Trophoblast cell (in vitro differentiated cells and primary cell): ENCODE measurements at regions not wholly inside any gene's neighbourhood (a gene's known extent, or its start where the extent isn't known, plus 50 kb on each side); places are given as distances from the start of the nearest gene placed in this dataset.
A peak's percentile ranks its signal among the peaks of the same experiment; 100 is the strongest.

Source experiments
- DNase-seq, 2 donors: peaks; one replicate each; pipeline ENCODE4 v3.0.0-alpha.2; 2016
- H2AFZ ChIP-seq: 2 replicates; pipeline ENCODE4 v1.6.1; 2013; ENCODE audit warnings: low read length, moderate library complexity, mild to moderate bottlenecking; ENCODE audit not compliant: insufficient read depth, poor library complexity
- H2AK5ac ChIP-seq: 2 replicates; pipeline ENCODE4 v1.6.1; 2013; ENCODE audit warnings: mild to moderate bottlenecking, low read length
- H2BK120ac ChIP-seq: 2 replicates; pipeline ENCODE4 v1.6.1; 2013; ENCODE audit warnings: low read length, mild to moderate bottlenecking, moderate library complexity; ENCODE audit not compliant: insufficient read depth, poor library complexity
- H2BK12ac ChIP-seq: 2 replicates; pipeline ENCODE4 v1.6.1; 2013; ENCODE audit warnings: mild to moderate bottlenecking, low read length, moderate library complexity
- H2BK5ac ChIP-seq: 2 replicates; pipeline ENCODE4 v1.6.1; 2013; ENCODE audit warnings: low read length, low read depth, moderate library complexity, mild to moderate bottlenecking; ENCODE audit not compliant: poor library complexity
- H3K14ac ChIP-seq: 2 replicates; pipeline ENCODE4 v1.6.1; 2013; ENCODE audit warnings: mild to moderate bottlenecking, low read length
- H3K18ac ChIP-seq: 2 replicates; pipeline ENCODE4 v1.6.1; 2013; ENCODE audit warnings: mild to moderate bottlenecking, low read length
- H3K23ac ChIP-seq: 2 replicates; pipeline ENCODE4 v1.6.1; 2013; ENCODE audit warnings: low read length
- H3K27ac ChIP-seq: 2 replicates; pipeline ENCODE4 v1.5.1; 2013; ENCODE audit warnings: low read depth, mild to moderate bottlenecking, inconsistent platforms, low read length, moderate library complexity
- H3K27me3 ChIP-seq: 2 replicates; pipeline ENCODE4 v1.6.1; 2013; ENCODE audit warnings: inconsistent platforms, mild to moderate bottlenecking, low read length, moderate library complexity; ENCODE audit not compliant: insufficient read depth
- H3K36me3 ChIP-seq, 2 experiments: 1 replicate in 1 of 2; 2 replicates in 1 of 2; pipeline ENCODE4 v1.6.1; 2013; ENCODE audit warnings: low read length in 2 of 2, mild to moderate bottlenecking in 2 of 2, moderate library complexity in 1 of 2; ENCODE audit not compliant: insufficient read depth in 2 of 2, control insufficient read depth in 1 of 2
- H3K4ac ChIP-seq: 2 replicates; pipeline ENCODE4 v1.6.1; 2013; ENCODE audit warnings: low read depth, mild to moderate bottlenecking, low read length, moderate library complexity
- H3K4me1 ChIP-seq, 2 experiments: 1 replicate in 1 of 2; 2 replicates in 1 of 2; pipeline ENCODE4 v1.6.1; 2013; ENCODE audit warnings: low read length in 2 of 2, mild to moderate bottlenecking in 2 of 2, moderate library complexity in 1 of 2; ENCODE audit not compliant: insufficient read depth in 2 of 2, control insufficient read depth in 1 of 2
- H3K4me2 ChIP-seq: 2 replicates; pipeline ENCODE4 v1.6.1; 2013; ENCODE audit warnings: inconsistent platforms, mild to moderate bottlenecking, low read length, moderate library complexity
- H3K4me3 ChIP-seq: 2 replicates; pipeline ENCODE4 v1.5.1; 2013; ENCODE audit warnings: mild to moderate bottlenecking, low read depth, low read length, inconsistent platforms
- H3K79me1 ChIP-seq: one replicate; pipeline ENCODE4 v1.6.1; 2013; ENCODE audit warnings: low read length
- H3K79me2 ChIP-seq: 2 replicates; pipeline ENCODE4 v1.6.1; 2013; ENCODE audit warnings: low read length, mild to moderate bottlenecking; ENCODE audit not compliant: control insufficient read depth, insufficient read depth, poor library complexity
- H3K9ac ChIP-seq: 2 replicates; pipeline ENCODE4 v1.6.1; 2013; ENCODE audit warnings: mild to moderate bottlenecking, low read length
- H3K9me3 ChIP-seq: 2 replicates; pipeline ENCODE4 v1.6.1; 2013; ENCODE audit warnings: low read depth, mild to moderate bottlenecking, control low read depth, inconsistent platforms, low read length; ENCODE audit not compliant: insufficient read depth
- H4K12ac ChIP-seq: 2 replicates; pipeline ENCODE4 v1.6.1; 2013; ENCODE audit warnings: low read depth, mild to moderate bottlenecking, low read length, moderate library complexity
- H4K8ac ChIP-seq: 2 replicates; pipeline ENCODE4 v1.6.1; 2013; ENCODE audit warnings: low read depth, mild to moderate bottlenecking, low read length, moderate library complexity
- H4K91ac ChIP-seq: one replicate; pipeline ENCODE4 v1.6.1; 2013; ENCODE audit warnings: low read depth, mild to moderate bottlenecking, low read length, moderate library complexity
- whole genome bisulfite sequencing: extraction: QIAGEN DNeasy Blood & Tissue Kit; methylation state at CpG from one replicate; pipeline ENCODE4 v1.1.7; 2013; ENCODE audit warnings: missing lambda C conversion rate; ENCODE audit not compliant: insufficient read length, insufficient coverage; ENCODE audit errors: extremely low coverage; 5-methylcytosine and 5-hydroxymethylcytosine counted together

DNA sequence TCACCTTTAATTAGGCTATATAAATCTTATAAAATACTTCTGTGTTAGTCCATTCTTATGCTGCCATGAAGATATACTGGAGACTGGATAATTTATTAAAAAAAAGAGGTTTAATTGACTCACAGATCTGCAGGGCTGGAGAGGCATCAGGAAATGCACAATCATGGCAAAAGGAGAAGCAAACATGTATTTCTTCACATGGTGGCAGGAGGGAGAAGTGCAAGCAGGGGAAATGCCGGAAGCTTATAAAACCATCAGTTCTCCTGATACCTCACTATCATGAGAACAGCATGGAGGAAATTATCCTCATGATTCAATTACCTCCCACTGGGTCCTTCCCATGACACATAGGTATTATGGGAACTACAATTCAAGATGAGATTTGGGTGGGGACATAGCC lies 504.4 kb downstream of the RIT2 start:
- H3K14ac ChIP-seq = no peak overlapping the region
- H3K18ac ChIP-seq = no peak overlapping the region
- H2BK5ac ChIP-seq = no peak overlapping the region
- no peaks in the 10 kb centered on the region for H3K36me3 ChIP-seq
- no CpG with 5 or more reads among the region's 1 CpG for WGBS
- no peak overlapping the region for H3K4ac ChIP-seq
- no peaks in the 10 kb centered on the region for H3K27me3 ChIP-seq
- no peak overlapping the region for H2AK5ac ChIP-seq
- no peak overlapping the region for H4K8ac ChIP-seq
- no peak overlapping the region for H4K91ac ChIP-seq
- DNase-seq = no peak
- H4K12ac ChIP-seq = no peak overlapping the region
- H2BK120ac ChIP-seq = no peak overlapping the region
- H3K9ac ChIP-seq = no peak overlapping the region
- no peak overlapping the region for H3K4me3 ChIP-seq
- no peaks in the 10 kb centered on the region for H3K79me1 ChIP-seq
- no peak overlapping the region for H3K27ac ChIP-seq
- H3K4me1 ChIP-seq = no peaks in the 10 kb centered on the region
- H2AFZ ChIP-seq = no peak overlapping the region
- H2BK12ac ChIP-seq = no peak overlapping the region
- H3K79me2 ChIP-seq = no peaks in the 10 kb centered on the region
- no peak overlapping the region for H3K23ac ChIP-seq
- no peak overlapping the region for H3K4me2 ChIP-seq
- H3K9me3 ChIP-seq = no peaks in the 10 kb centered on the region

DNA sequence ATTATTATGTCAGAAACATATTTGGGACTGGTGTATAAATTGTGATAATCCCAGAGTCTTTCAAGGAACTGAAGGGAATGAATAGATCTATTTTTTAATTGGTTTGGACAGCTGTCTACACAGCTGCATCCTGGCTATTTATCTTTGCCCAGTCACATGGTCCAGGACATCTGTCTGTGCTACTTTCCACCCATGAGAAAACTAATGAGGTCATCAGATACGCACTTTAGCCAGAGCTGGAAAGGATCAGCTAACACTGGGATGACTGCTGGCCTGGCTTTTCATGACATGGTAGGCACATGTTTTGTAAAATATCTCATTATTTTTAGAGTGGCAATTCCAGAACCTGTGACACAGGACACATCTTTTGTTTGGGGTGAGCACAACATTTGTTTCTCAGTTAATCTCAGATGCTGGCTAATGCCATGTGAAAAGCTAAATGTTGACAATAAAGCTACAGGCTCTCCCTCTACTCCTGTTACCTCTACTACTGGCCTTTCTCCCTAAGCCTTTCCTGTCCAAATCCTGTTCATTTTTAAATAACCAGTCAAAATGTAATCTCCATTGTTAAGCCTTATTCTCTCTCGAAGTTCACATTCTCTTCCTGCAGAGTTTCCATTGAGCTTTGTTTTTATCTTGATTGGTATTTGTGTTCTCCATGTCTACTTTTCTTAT lies 500.7 kb downstream of the RIT2 start:
- no peak overlapping the region for H2AFZ ChIP-seq
- H3K27ac ChIP-seq = no peak overlapping the region
- H4K8ac ChIP-seq = no peak overlapping the region
- no peak overlapping the region for H3K4me3 ChIP-seq
- H3K79me2 ChIP-seq = no peaks in the 10 kb centered on the region
- H2BK5ac ChIP-seq = no peak overlapping the region
- no peak overlapping the region for H2AK5ac ChIP-seq
- no peak for DNase-seq
- no peaks in the 10 kb centered on the region for H3K27me3 ChIP-seq
- H2BK120ac ChIP-seq = no peak overlapping the region
- H3K9me3 ChIP-seq = no peaks in the 10 kb centered on the region
- no peak overlapping the region for H3K18ac ChIP-seq
- whole genome bisulfite sequencing = no CpG with 5 or more reads among the region's 2 CpGs
- no peak overlapping the region for H4K91ac ChIP-seq
- no peak overlapping the region for H2BK12ac ChIP-seq
- H3K4ac ChIP-seq = no peak overlapping the region
- H4K12ac ChIP-seq = no peak overlapping the region
- H3K4me2 ChIP-seq = no peak overlapping the region
- H3K23ac ChIP-seq = no peak overlapping the region
- H3K36me3 ChIP-seq = no peaks in the 10 kb centered on the region
- H3K4me1 ChIP-seq = peaks cover 0 to 2% of the 10 kb centered on the region in 2 experiments
- H3K79me1 ChIP-seq = peaks cover 2% of the 10 kb centered on the region
- no peak overlapping the region for H3K9ac ChIP-seq
- no peak overlapping the region for H3K14ac ChIP-seq

DNA sequence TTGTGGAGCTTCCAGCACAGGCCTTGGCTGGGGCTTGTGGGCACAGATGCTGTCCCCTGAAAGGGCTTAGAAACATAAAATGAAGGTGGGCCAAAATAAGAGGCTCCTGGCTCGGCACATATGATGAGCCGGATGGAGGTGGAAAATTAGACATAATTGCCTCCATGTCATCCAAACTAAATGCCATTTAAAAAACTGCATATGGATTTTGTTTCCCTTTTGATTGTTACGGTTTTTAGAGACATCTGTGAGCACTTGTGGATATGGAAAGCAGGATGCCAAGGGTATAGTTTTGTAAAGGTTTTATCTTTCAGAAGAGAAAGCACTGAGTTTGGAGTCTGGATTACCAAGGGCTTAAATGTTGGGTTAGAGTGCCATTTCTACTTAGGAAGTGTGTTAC lies 498.3 kb downstream of the RIT2 start:
- WGBS = no CpG with 5 or more reads among the region's 3 CpGs
- H3K4me1 ChIP-seq = peaks cover 0 to 2% of the 10 kb centered on the region in 2 experiments
- no peak overlapping the region for H2BK12ac ChIP-seq
- no peak overlapping the region for H2BK5ac ChIP-seq
- H4K91ac ChIP-seq = no peak overlapping the region
- no peak overlapping the region for H4K12ac ChIP-seq
- no peak overlapping the region for H3K18ac ChIP-seq
- H3K23ac ChIP-seq = no peak overlapping the region
- no peaks in the 10 kb centered on the region for H3K79me2 ChIP-seq
- H3K4me3 ChIP-seq = no peak overlapping the region
- no peak overlapping the region for H3K4me2 ChIP-seq
- H3K79me1 ChIP-seq = peaks cover 2% of the 10 kb centered on the region
- no peak overlapping the region for H2AK5ac ChIP-seq
- no peaks in the 10 kb centered on the region for H3K27me3 ChIP-seq
- no peak overlapping the region for H3K4ac ChIP-seq
- no peak overlapping the region for H3K9ac ChIP-seq
- no peak for DNase-seq
- H4K8ac ChIP-seq = no peak overlapping the region
- no peak overlapping the region for H3K27ac ChIP-seq
- no peak overlapping the region for H2BK120ac ChIP-seq
- H3K9me3 ChIP-seq = no peaks in the 10 kb centered on the region
- no peak overlapping the region for H3K14ac ChIP-seq
- no peak overlapping the region for H2AFZ ChIP-seq
- no peaks in the 10 kb centered on the region for H3K36me3 ChIP-seq

DNA sequence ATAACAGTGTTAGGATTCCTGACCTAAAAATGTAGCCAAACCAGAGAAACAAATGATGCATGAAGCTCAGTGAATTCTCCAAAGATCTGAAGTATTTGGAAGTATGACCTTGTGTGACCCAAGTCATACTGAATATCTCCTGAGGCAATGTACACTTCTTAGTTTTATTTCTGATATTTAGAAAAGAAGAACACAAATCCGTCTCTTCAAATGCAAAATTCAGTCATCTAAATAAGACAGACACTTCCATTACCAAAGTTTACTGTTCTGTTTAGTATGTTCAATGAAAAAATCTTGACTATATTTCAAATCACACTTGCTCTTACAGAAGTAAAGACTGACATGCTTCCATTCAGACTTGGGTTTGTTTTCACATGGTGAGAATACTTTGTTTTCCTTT lies 495.7 kb downstream of the RIT2 start:
- no peaks in the 10 kb centered on the region for H3K27me3 ChIP-seq
- DNase-seq = peak; percentile 19 to 87
- no peak overlapping the region for H3K18ac ChIP-seq

More for the DNA sequence above, 495.7 kb downstream of the RIT2 start:
- no peak overlapping the region for H3K27ac ChIP-seq
- H3K14ac ChIP-seq = no peak overlapping the region
- no peak overlapping the region for H3K4me2 ChIP-seq
- H2AFZ ChIP-seq = no peak overlapping the region
- H2BK5ac ChIP-seq = no peak overlapping the region
- H3K4ac ChIP-seq = no peak overlapping the region
- H3K9me3 ChIP-seq = no peaks in the 10 kb centered on the region
- no peak overlapping the region for H2BK120ac ChIP-seq
- no peak overlapping the region for H4K8ac ChIP-seq
- peaks cover 0 to 2% of the 10 kb centered on the region in 2 experiments for H3K4me1 ChIP-seq
- H3K4me3 ChIP-seq = no peak overlapping the region
- H3K36me3 ChIP-seq = no peaks in the 10 kb centered on the region
- no peak overlapping the region for H4K91ac ChIP-seq
- no CpG with 5 or more reads among the region's 1 CpG for WGBS
- H2BK12ac ChIP-seq = no peak overlapping the region
- H3K9ac ChIP-seq = no peak overlapping the region
- H4K12ac ChIP-seq = no peak overlapping the region
- no peak overlapping the region for H2AK5ac ChIP-seq
- peaks cover 2% of the 10 kb centered on the region for H3K79me1 ChIP-seq
- H3K79me2 ChIP-seq = no peaks in the 10 kb centered on the region
- no peak overlapping the region for H3K23ac ChIP-seq
